Left renal pelvis (tissue), 4 donors: ENCODE measurements at regions not wholly inside any gene's neighbourhood (a gene's known extent, or its start where the extent isn't known, plus 50 kb on each side); places are given as distances from the start of the nearest gene placed in this dataset.

Experiments
- DNase-seq, 4 donors: peaks; one replicate each; pipeline ENCODE4 v3.0.0-alpha.2; 2013; ENCODE audit warnings: low read depth in 4 of 4, low spot score in 3 of 4

GRCh38 chr14:71713016-71713415 is 219.2 kb upstream of the RGS6 start:
- DNase-seq: no peak

GRCh38 chr14:71713451-71713850 is 218.8 kb upstream of the RGS6 start:
- no peak for DNase-seq

GRCh38 chr14:71714225-71714624 is 218.0 kb upstream of the RGS6 start:
- no peak for DNase-seq

- no peak for DNase-seq
Observed at GRCh38 chr14:71716041-71716772, 216.0 kb upstream of the RGS6 start.

GRCh38 chr14:71720978-71721624 is 211.1 kb upstream of the RGS6 start:
- no peak for DNase-seq

- no peak for DNase-seq
Observed at GRCh38 chr14:71721791-71722190, 210.4 kb upstream of the RGS6 start.

- no peak for DNase-seq
Observed at GRCh38 chr14:71722885-71723284, 209.3 kb upstream of the RGS6 start.

- DNase-seq: no peak
Observed at GRCh38 chr14:71725922-71726579, 206.2 kb upstream of the RGS6 start.

GRCh38 chr14:71726580-71727021 is 205.6 kb upstream of the RGS6 start:
- no peak for DNase-seq

- no peak for DNase-seq
Observed at GRCh38 chr14:71728386-71728785, 203.8 kb upstream of the RGS6 start.

- DNase-seq: no peak
Observed at GRCh38 chr14:71729596-71729995, 202.6 kb upstream of the RGS6 start.

- no peak for DNase-seq
Observed at GRCh38 chr14:71730471-71730870, 201.8 kb upstream of the RGS6 start.

GRCh38 chr14:71731096-71731495 is 201.1 kb upstream of the RGS6 start:
- no peak for DNase-seq

- DNase-seq: no peak
Observed at GRCh38 chr14:71733210-71733883, 198.9 kb upstream of the RGS6 start.

GRCh38 chr14:71734076-71734475 is 198.2 kb upstream of the RGS6 start:
- no peak for DNase-seq

GRCh38 chr14:71734885-71735284 is 197.3 kb upstream of the RGS6 start:
- no peak for DNase-seq

- no peak for DNase-seq
Observed at GRCh38 chr14:71737760-71738159, 194.5 kb upstream of the RGS6 start.

GRCh38 chr14:71739273-71739990 is 192.8 kb upstream of the RGS6 start:
- no peak for DNase-seq

- DNase-seq: no peak
Observed at GRCh38 chr14:71741241-71741640, 191.0 kb upstream of the RGS6 start.

GRCh38 chr14:71742485-71742884 is 189.7 kb upstream of the RGS6 start:
- DNase-seq: no peak

GRCh38 chr14:71745072-71745471 is 187.2 kb upstream of the RGS6 start:
- DNase-seq: no peak
